ENCODE measurements at regions not wholly inside any gene's neighbourhood (a gene's known extent, or its start where the extent isn't known, plus 50 kb on each side); places are given as distances from the start of the nearest gene placed in this dataset.

DNA sequence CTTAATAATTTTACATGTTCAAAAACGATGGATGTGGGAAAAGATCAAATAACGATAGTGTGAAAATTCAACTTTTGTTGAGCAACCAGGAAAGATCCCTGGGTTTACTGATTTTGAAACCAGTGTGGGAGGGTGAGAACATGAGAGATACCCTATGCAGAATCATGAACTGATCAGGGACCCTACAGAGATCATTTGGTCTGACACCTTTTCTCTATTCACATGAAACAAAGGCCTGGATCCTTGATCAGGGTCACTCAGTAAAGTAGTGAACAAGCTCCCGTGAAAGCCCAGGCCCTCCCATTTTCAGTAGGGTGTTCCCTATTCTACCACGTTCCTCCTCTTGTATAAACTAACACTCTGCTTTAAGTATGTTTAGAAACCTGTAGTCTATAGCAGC lies 60.5 kb upstream of the DUSP22 start:
- H2BK5ac ChIP-seq (ENCODE audit: insufficient read length, low read length) = no peak overlapping the region
- H3K4me2 ChIP-seq (ENCODE audit: insufficient read depth, insufficient read length, low read length) = no peak overlapping the region
- peaks cover 4% of the 10 kb centered on the region for H3K27me3 Mint-ChIP-seq (ENCODE audit: low read depth)
- no peak overlapping the region for H4K5ac ChIP-seq (ENCODE audit: insufficient read length, low read depth, low read length)
- H3K36me3 Mint-ChIP-seq (ENCODE audit: insufficient read depth in 1 of 3, low read depth in 3 of 3) = no peaks in the 10 kb centered on the region; a peak in 1 of 7 replicates
- peaks cover 5% of the 10 kb centered on the region in 2 experiments; a peak in 4 of 5 replicates for H3K9me3 Mint-ChIP-seq
- WGBS (ENCODE audit: extremely low coverage, insufficient read length, low lambda C conversion rate) = no CpG with 5 or more reads among the region's 4 CpGs
- DNase-seq = no peak
- H2BK120ac ChIP-seq (ENCODE audit: low read depth, low read length, poor library complexity, severe bottlenecking) = no peak overlapping the region
- H4K91ac ChIP-seq (ENCODE audit: insufficient read length, low read depth, low read length) = no peak overlapping the region
- H2BK15ac ChIP-seq (ENCODE audit: low read depth, low read length) = no peak overlapping the region
- H3K4me1 ChIP-seq (ENCODE audit: insufficient read depth, low read length) = peaks cover 7% of the 10 kb centered on the region; the same call in 1 of the 2 replicates
- no peak overlapping the region for H3K14ac ChIP-seq (ENCODE audit: insufficient read depth, low read length)
- no peaks in the 10 kb centered on the region for H3K23me2 ChIP-seq (ENCODE audit: insufficient read length, low read depth, low read length, poor library complexity, severe bottlenecking)
- no peaks in the 10 kb centered on the region for H3K79me1 ChIP-seq (ENCODE audit: insufficient read depth, low read depth, low read length, poor library complexity, severe bottlenecking)
- no peak overlapping the region for H3K9ac ChIP-seq (ENCODE audit: extremely low read depth, insufficient read length, low read length)
- H4K8ac ChIP-seq (replicated peaks; ENCODE audit: insufficient read length, low read depth, low read length) = no peak overlapping the region
- no peak overlapping the region for H2AFZ ChIP-seq (ENCODE audit: low read length)
- no peak overlapping the region for H2BK20ac ChIP-seq (ENCODE audit: low read depth, low read length, poor library complexity, severe bottlenecking)
- peaks cover 13 to 15% of the 10 kb centered on the region in 2 experiments for H3K4me1 Mint-ChIP-seq
- H2AK5ac ChIP-seq (ENCODE audit: insufficient read length, low read length) = no peak overlapping the region
- H3K27me3 ChIP-seq (ENCODE audit: insufficient read depth, low read length) = no peaks in the 10 kb centered on the region
- H3K4ac ChIP-seq (ENCODE audit: low read depth, low read length) = no peak overlapping the region
- no peak overlapping the region for H3K56ac ChIP-seq (ENCODE audit: insufficient read length, low read depth, low read length)
- H3K27ac ChIP-seq (ENCODE audit: insufficient read length, low read depth, low read length) = no peak overlapping the region
- H3K9me3 ChIP-seq (ENCODE audit: control insufficient read depth, low read depth, low read length) = no peaks in the 10 kb centered on the region
- no peak overlapping the region for H3K23ac ChIP-seq (ENCODE audit: insufficient read length, low read depth, low read length)
- H4K20me1 ChIP-seq (ENCODE audit: control insufficient read depth, insufficient read depth, insufficient read length) = no peaks in the 10 kb centered on the region
- no peak overlapping the region for H3K4me3 Mint-ChIP-seq
- H2BK12ac ChIP-seq (ENCODE audit: insufficient read length, low read depth, low read length) = no peak overlapping the region
- no peak overlapping the region for H3K18ac ChIP-seq (ENCODE audit: insufficient read length, low read depth, low read length)
- TF ChIP-seq, protein P1, sequence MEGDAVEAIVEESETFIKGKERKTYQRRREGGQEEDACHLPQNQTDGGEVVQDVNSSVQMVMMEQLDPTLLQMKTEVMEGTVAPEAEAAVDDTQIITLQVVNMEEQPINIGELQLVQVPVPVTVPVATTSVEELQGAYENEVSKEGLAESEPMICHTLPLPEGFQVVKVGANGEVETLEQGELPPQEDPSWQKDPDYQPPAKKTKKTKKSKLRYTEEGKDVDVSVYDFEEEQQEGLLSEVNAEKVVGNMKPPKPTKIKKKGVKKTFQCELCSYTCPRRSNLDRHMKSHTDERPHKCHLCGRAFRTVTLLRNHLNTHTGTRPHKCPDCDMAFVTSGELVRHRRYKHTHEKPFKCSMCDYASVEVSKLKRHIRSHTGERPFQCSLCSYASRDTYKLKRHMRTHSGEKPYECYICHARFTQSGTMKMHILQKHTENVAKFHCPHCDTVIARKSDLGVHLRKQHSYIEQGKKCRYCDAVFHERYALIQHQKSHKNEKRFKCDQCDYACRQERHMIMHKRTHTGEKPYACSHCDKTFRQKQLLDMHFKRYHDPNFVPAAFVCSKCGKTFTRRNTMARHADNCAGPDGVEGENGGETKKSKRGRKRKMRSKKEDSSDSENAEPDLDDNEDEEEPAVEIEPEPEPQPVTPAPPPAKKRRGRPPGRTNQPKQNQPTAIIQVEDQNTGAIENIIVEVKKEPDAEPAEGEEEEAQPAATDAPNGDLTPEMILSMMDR (conservative IDR thresholded peaks at IDR 0.05) = no peak
- H3K27ac Mint-ChIP-seq = no peak overlapping the region
- no peaks in the 10 kb centered on the region for H3K79me2 ChIP-seq (ENCODE audit: insufficient read depth, low read length)
- no peak overlapping the region for H3T11ph ChIP-seq (ENCODE audit: low read length)
